ENCODE measurements at regions not wholly inside any gene's neighbourhood (a gene's known extent, or its start where the extent isn't known, plus 50 kb on each side); places are given as distances from the start of the nearest gene placed in this dataset.

- Mint-ChIP-seq H3K27ac (no peak overlapping the region), H3K27me3 (peaks cover 8% of the 10 kb centered on the region)
Observed at GRCh38 chr15:96230526-96231181, 99.8 kb upstream of the NR2F2 start.

GRCh38 chr15:96232335-96232734 is 98.2 kb upstream of the NR2F2 start:
- Mint-ChIP-seq H3K27me3 (no peaks in the 10 kb centered on the region), H3K36me3 (ENCODE audit: low read depth) (no peaks in the 10 kb centered on the region), H3K4me3 (no peak overlapping the region), H3K4me1 (ENCODE audit: low read depth) (no peaks in the 10 kb centered on the region), H3K27ac (no peak overlapping the region), H3K9me3 (no peaks in the 10 kb centered on the region)
- DNase-seq: no peak

More at GRCh38 chr15:96230526-96231181, 99.8 kb upstream of the NR2F2 start:
- Mint-ChIP-seq H3K4me3 (no peak overlapping the region), H3K4me1 (ENCODE audit: low read depth) (no peaks in the 10 kb centered on the region), H3K9me3 (no peaks in the 10 kb centered on the region), H3K36me3 (ENCODE audit: low read depth) (no peaks in the 10 kb centered on the region)
- DNase-seq: no peak

- Mint-ChIP-seq H3K9me3 (no peaks in the 10 kb centered on the region), H3K4me3 (no peak overlapping the region), H3K27ac (no peak overlapping the region), H3K36me3 (ENCODE audit: low read depth) (no peaks in the 10 kb centered on the region), H3K27me3 (no peaks in the 10 kb centered on the region), H3K4me1 (ENCODE audit: low read depth) (no peaks in the 10 kb centered on the region)
- DNase-seq: no peak
Observed at GRCh38 chr15:96234109-96234892, 96.2 kb upstream of the NR2F2 start.

GRCh38 chr15:96237002-96237401 is 93.5 kb upstream of the NR2F2 start:
- H3K4me3 Mint-ChIP-seq: no peak overlapping the region
- H3K4me1 Mint-ChIP-seq (ENCODE audit: low read depth): no peaks in the 10 kb centered on the region
- no peaks in the 10 kb centered on the region for H3K36me3 Mint-ChIP-seq (ENCODE audit: low read depth)
- H3K27me3 Mint-ChIP-seq: no peaks in the 10 kb centered on the region
- no peak for DNase-seq
- no peak overlapping the region for H3K27ac Mint-ChIP-seq
- H3K9me3 Mint-ChIP-seq: no peaks in the 10 kb centered on the region

GRCh38 chr15:96242761-96243160 is 87.7 kb upstream of the NR2F2 start:
- no peaks in the 10 kb centered on the region for H3K9me3 Mint-ChIP-seq
- no peaks in the 10 kb centered on the region for H3K36me3 Mint-ChIP-seq (ENCODE audit: low read depth)
- H3K4me3 Mint-ChIP-seq: no peak overlapping the region
- no peak for DNase-seq
- no peaks in the 10 kb centered on the region for H3K4me1 Mint-ChIP-seq (ENCODE audit: low read depth)
- peaks cover 20% of the 10 kb centered on the region for H3K27me3 Mint-ChIP-seq
- no peak overlapping the region for H3K27ac Mint-ChIP-seq

GRCh38 chr15:96243701-96244100 is 86.8 kb upstream of the NR2F2 start:
- no peak overlapping the region for H3K4me3 Mint-ChIP-seq
- H3K4me1 Mint-ChIP-seq (ENCODE audit: low read depth): no peaks in the 10 kb centered on the region
- DNase-seq: no peak
- no peak overlapping the region for H3K27ac Mint-ChIP-seq
- peaks cover 20% of the 10 kb centered on the region for H3K27me3 Mint-ChIP-seq
- no peaks in the 10 kb centered on the region for H3K9me3 Mint-ChIP-seq
- H3K36me3 Mint-ChIP-seq (ENCODE audit: low read depth): no peaks in the 10 kb centered on the region

- no peaks in the 10 kb centered on the region for H3K4me1 Mint-ChIP-seq (ENCODE audit: low read depth)
- peaks cover 25% of the 10 kb centered on the region for H3K27me3 Mint-ChIP-seq
- no peak overlapping the region for H3K27ac Mint-ChIP-seq
- no peaks in the 10 kb centered on the region for H3K36me3 Mint-ChIP-seq (ENCODE audit: low read depth)
- no peak for DNase-seq
- H3K4me3 Mint-ChIP-seq: no peak overlapping the region
- no peaks in the 10 kb centered on the region for H3K9me3 Mint-ChIP-seq
Observed at GRCh38 chr15:96245252-96245651, 85.2 kb upstream of the NR2F2 start.

GRCh38 chr15:96246057-96246456 is 84.4 kb upstream of the NR2F2 start:
- Mint-ChIP-seq H3K36me3 (ENCODE audit: low read depth) (no peaks in the 10 kb centered on the region), H3K27ac (no peak overlapping the region), H3K9me3 (no peaks in the 10 kb centered on the region), H3K4me3 (no peak overlapping the region), H3K4me1 (ENCODE audit: low read depth) (no peaks in the 10 kb centered on the region), H3K27me3 (peaks cover 28% of the 10 kb centered on the region)
- DNase-seq: no peak

GRCh38 chr15:96247621-96248305 is 82.7 kb upstream of the NR2F2 start:
- Mint-ChIP-seq H3K27me3 (peaks cover 29% of the 10 kb centered on the region), H3K36me3 (ENCODE audit: low read depth) (no peaks in the 10 kb centered on the region), H3K4me3 (no peak overlapping the region), H3K9me3 (no peaks in the 10 kb centered on the region), H3K27ac (no peak overlapping the region), H3K4me1 (ENCODE audit: low read depth) (no peaks in the 10 kb centered on the region)
- DNase-seq: no peak

GRCh38 chr15:96252148-96252547 is 78.4 kb upstream of the NR2F2 start:
- Mint-ChIP-seq H3K4me1 (ENCODE audit: low read depth) (no peaks in the 10 kb centered on the region), H3K27me3 (peaks cover 16% of the 10 kb centered on the region), H3K4me3 (no peak overlapping the region), H3K9me3 (no peaks in the 10 kb centered on the region), H3K36me3 (ENCODE audit: low read depth) (no peaks in the 10 kb centered on the region), H3K27ac (no peak overlapping the region)
- DNase-seq: no peak

- Mint-ChIP-seq H3K27ac (no peak overlapping the region), H3K27me3 (peaks cover 16% of the 10 kb centered on the region), H3K4me3 (no peak overlapping the region), H3K4me1 (ENCODE audit: low read depth) (no peaks in the 10 kb centered on the region), H3K9me3 (no peaks in the 10 kb centered on the region), H3K36me3 (ENCODE audit: low read depth) (no peaks in the 10 kb centered on the region)
- no peak for DNase-seq
Observed at GRCh38 chr15:96253006-96253747, 77.3 kb upstream of the NR2F2 start.

GRCh38 chr15:96254173-96254572 is 76.3 kb upstream of the NR2F2 start:
- no peaks in the 10 kb centered on the region for H3K4me1 Mint-ChIP-seq (ENCODE audit: low read depth)
- H3K4me3 Mint-ChIP-seq: no peak overlapping the region
- H3K9me3 Mint-ChIP-seq: no peaks in the 10 kb centered on the region
- peaks cover 20% of the 10 kb centered on the region for H3K27me3 Mint-ChIP-seq
- no peaks in the 10 kb centered on the region for H3K36me3 Mint-ChIP-seq (ENCODE audit: low read depth)
- no peak for DNase-seq
- no peak overlapping the region for H3K27ac Mint-ChIP-seq

- Mint-ChIP-seq H3K27ac (no peak overlapping the region), H3K4me3 (no peak overlapping the region), H3K9me3 (no peaks in the 10 kb centered on the region), H3K36me3 (ENCODE audit: low read depth) (no peaks in the 10 kb centered on the region), H3K4me1 (ENCODE audit: low read depth) (no peaks in the 10 kb centered on the region), H3K27me3 (peaks cover 15% of the 10 kb centered on the region)
- DNase-seq: no peak
Observed at GRCh38 chr15:96255599-96255998, 74.9 kb upstream of the NR2F2 start.

GRCh38 chr15:96261575-96262034 is 68.9 kb upstream of the NR2F2 start:
- no peak for DNase-seq
- no peak overlapping the region for H3K4me3 Mint-ChIP-seq
- H3K27me3 Mint-ChIP-seq: peaks cover 18% of the 10 kb centered on the region
- H3K9me3 Mint-ChIP-seq: no peaks in the 10 kb centered on the region
- H3K27ac Mint-ChIP-seq: no peak overlapping the region
- no peaks in the 10 kb centered on the region for H3K4me1 Mint-ChIP-seq (ENCODE audit: low read depth)
- H3K36me3 Mint-ChIP-seq (ENCODE audit: low read depth): no peaks in the 10 kb centered on the region
